NCI-H748 (cell line): ENCODE measurements at regions not wholly inside any gene's neighbourhood (a gene's known extent, or its start where the extent isn't known, plus 50 kb on each side); places are given as distances from the start of the nearest gene placed in this dataset.

Experiments used
- DNase-seq: peaks from one replicate; lab custom pipeline; 2025; ENCODE audit not compliant: unreplicated experiment; lab: John Stamatoyannopoulos, UW

GRCh38 chr7:84553711-84554110 is 359.1 kb upstream of the SEMA3A start:
- DNase-seq = no peak

- no peak for DNase-seq
Measured at GRCh38 chr7:84549409-84549808, 354.8 kb upstream of the SEMA3A start.

- no peak for DNase-seq
Measured at GRCh38 chr7:84548366-84549365, 354.1 kb upstream of the SEMA3A start.

GRCh38 chr7:84547331-84547730 is 352.7 kb upstream of the SEMA3A start:
- DNase-seq = no peak

- no peak for DNase-seq
Measured at GRCh38 chr7:84546403-84546802, 351.8 kb upstream of the SEMA3A start.

- DNase-seq = no peak
Measured at GRCh38 chr7:84538268-84538667, 343.7 kb upstream of the SEMA3A start.

GRCh38 chr7:84536271-84536870 is 341.8 kb upstream of the SEMA3A start:
- DNase-seq = no peak

- DNase-seq = no peak
Measured at GRCh38 chr7:84535580-84536270, 341.1 kb upstream of the SEMA3A start.

GRCh38 chr7:84533182-84533581 is 338.6 kb upstream of the SEMA3A start:
- no peak for DNase-seq

GRCh38 chr7:84532196-84532595 is 337.6 kb upstream of the SEMA3A start:
- no peak for DNase-seq

- no peak for DNase-seq
Measured at GRCh38 chr7:84529480-84530205, 335.1 kb upstream of the SEMA3A start.

GRCh38 chr7:84528756-84529479 is 334.3 kb upstream of the SEMA3A start:
- DNase-seq = no peak

- DNase-seq = no peak
Measured at GRCh38 chr7:84524714-84525694, 330.4 kb upstream of the SEMA3A start.

GRCh38 chr7:84513061-84513460 is 318.5 kb upstream of the SEMA3A start:
- DNase-seq = no peak

GRCh38 chr7:84512055-84512454 is 317.5 kb upstream of the SEMA3A start:
- DNase-seq = no peak

GRCh38 chr7:84510505-84510904 is 315.9 kb upstream of the SEMA3A start:
- no peak for DNase-seq

GRCh38 chr7:84509522-84509921 is 314.9 kb upstream of the SEMA3A start:
- no peak for DNase-seq

- no peak for DNase-seq
Measured at GRCh38 chr7:84508606-84509005, 314.0 kb upstream of the SEMA3A start.

- DNase-seq = no peak
Measured at GRCh38 chr7:84507529-84507928, 312.9 kb upstream of the SEMA3A start.
